ENCODE measurements at regions not wholly inside any gene's neighbourhood (a gene's known extent, or its start where the extent isn't known, plus 50 kb on each side); places are given as distances from the start of the nearest gene placed in this dataset.

DNA sequence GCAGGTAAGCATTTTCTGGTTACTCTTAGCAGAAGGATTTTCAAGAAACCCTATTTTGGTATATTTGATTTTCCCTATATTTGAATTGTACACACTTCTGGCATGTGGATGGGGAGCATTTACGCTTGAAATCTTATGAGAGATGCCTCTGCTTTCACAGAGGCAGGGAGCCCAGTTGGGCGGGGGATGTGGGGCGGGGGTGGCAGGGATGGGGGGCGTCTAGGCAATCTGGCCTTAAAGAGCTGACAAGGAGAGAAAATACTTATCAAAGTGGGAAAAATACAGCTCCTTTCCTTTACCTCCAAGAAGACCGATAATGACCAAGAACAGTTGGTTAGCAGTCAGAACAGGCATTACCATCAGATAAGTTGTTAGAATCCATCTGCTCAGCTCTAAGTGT is 79.1 kb upstream of the NUDT7 start:
- H3K4me1 ChIP-seq, result no peaks in the 10 kb centered on the region
- H3K27ac ChIP-seq, result no peak overlapping the region
- no peaks in the 10 kb centered on the region for H3K9me3 ChIP-seq
- DNase-seq (no peak), ATAC-seq (no peak)
- no peak overlapping the region for H3K4me3 ChIP-seq
- no peaks in the 10 kb centered on the region for H3K36me3 ChIP-seq
- intact Hi-C loops (cut with DNase I), result no loop called here
- TF ChIP-seq, protein P1, sequence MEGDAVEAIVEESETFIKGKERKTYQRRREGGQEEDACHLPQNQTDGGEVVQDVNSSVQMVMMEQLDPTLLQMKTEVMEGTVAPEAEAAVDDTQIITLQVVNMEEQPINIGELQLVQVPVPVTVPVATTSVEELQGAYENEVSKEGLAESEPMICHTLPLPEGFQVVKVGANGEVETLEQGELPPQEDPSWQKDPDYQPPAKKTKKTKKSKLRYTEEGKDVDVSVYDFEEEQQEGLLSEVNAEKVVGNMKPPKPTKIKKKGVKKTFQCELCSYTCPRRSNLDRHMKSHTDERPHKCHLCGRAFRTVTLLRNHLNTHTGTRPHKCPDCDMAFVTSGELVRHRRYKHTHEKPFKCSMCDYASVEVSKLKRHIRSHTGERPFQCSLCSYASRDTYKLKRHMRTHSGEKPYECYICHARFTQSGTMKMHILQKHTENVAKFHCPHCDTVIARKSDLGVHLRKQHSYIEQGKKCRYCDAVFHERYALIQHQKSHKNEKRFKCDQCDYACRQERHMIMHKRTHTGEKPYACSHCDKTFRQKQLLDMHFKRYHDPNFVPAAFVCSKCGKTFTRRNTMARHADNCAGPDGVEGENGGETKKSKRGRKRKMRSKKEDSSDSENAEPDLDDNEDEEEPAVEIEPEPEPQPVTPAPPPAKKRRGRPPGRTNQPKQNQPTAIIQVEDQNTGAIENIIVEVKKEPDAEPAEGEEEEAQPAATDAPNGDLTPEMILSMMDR (IDR thresholded peaks at IDR 0.05), result no peak
- no peaks in the 10 kb centered on the region for H3K27me3 ChIP-seq (ENCODE audit: low read depth)

DNA sequence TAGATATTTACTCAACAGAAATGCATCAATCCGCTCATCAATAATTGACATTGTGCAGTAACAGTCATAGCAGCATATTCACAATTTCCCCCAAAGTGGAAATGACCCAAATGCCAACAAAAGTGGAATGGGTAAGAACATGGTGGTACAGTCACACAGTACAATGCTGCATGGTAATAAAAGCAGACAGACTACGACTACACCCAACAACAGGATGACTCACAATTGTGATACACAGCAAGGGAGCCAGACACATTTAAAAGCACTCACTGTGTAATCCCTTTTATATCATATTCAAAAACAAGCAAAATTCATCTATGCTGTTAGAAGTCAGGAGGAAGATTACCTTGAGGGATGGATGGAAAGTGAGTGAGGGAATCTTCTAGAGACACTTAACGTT is 76.5 kb upstream of the NUDT7 start:
- intact Hi-C loops (cut with DNase I), result no loop called here
- ATAC-seq (no peak), DNase-seq (no peak)
- H3K4me1 ChIP-seq, result no peaks in the 10 kb centered on the region
- TF ChIP-seq, protein P1 (IDR thresholded peaks at IDR 0.05), result no peak
- no peaks in the 10 kb centered on the region for H3K27me3 ChIP-seq (ENCODE audit: low read depth)
- no peak overlapping the region for H3K27ac ChIP-seq
- no peaks in the 10 kb centered on the region for H3K9me3 ChIP-seq
- H3K4me3 ChIP-seq, result no peak overlapping the region
- no peaks in the 10 kb centered on the region for H3K36me3 ChIP-seq

DNA sequence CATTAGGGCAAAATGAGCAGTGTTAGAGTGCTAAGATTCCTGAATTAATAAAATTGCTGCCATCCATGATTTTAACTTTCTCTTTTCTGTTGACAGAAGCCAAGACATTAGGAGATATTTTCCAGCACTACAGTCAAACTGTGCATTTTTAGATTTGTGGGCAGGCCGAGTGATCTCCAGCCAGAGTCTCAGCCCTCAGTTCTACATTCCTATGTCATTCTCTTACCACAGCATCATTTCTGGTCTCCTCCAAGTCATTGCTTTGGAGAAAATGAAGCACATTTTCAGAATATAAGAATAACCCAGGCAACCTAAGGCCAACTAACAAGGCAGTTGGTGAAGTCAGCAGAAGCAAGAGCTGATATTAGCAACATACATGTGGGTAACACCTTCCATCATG is 74.6 kb upstream of the NUDT7 start:
- H3K9me3 ChIP-seq, result no peaks in the 10 kb centered on the region
- intact Hi-C loops (cut with DNase I), result no loop called here

DNA sequence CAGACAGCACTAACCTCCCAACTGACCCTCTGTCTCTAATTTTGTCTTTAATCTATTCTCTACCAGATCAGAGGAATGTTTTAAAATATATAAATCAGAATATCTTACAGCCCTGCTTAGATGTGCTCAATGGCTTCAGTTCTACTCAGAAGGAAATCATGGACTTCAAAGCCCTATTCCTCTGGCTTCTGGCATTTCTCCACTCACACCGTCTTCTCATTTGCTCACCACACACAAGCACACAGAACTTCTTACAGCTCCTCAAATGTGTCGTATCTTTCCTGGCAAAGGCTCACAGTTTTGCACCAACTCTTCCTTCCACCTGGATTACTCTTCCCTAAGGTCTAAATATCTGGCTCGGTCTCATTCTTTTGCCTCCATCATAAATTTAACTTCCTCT is 71.6 kb upstream of the NUDT7 start:
- H3K27ac ChIP-seq, result no peak overlapping the region
- DNase-seq (no peak), ATAC-seq (no peak)
- H3K4me1 ChIP-seq, result no peaks in the 10 kb centered on the region
- intact Hi-C loops (cut with DNase I), result no loop called here
- TF ChIP-seq, protein P1 (IDR thresholded peaks at IDR 0.05), result no peak
- no peaks in the 10 kb centered on the region for H3K9me3 ChIP-seq
- H3K27me3 ChIP-seq (ENCODE audit: low read depth), result no peaks in the 10 kb centered on the region
- H3K36me3 ChIP-seq, result no peaks in the 10 kb centered on the region
- H3K4me3 ChIP-seq, result no peak overlapping the region

More for the DNA sequence above, 74.6 kb upstream of the NUDT7 start:
- Histone ChIP-seq H3K27me3 (ENCODE audit: low read depth) (no peaks in the 10 kb centered on the region), H3K27ac (no peak overlapping the region), H3K4me3 (no peak overlapping the region), H3K4me1 (no peaks in the 10 kb centered on the region), H3K36me3 (no peaks in the 10 kb centered on the region)
- DNase-seq (no peak), ATAC-seq (no peak)
- TF ChIP-seq, protein P1 (IDR thresholded peaks at IDR 0.05), result no peak

DNA sequence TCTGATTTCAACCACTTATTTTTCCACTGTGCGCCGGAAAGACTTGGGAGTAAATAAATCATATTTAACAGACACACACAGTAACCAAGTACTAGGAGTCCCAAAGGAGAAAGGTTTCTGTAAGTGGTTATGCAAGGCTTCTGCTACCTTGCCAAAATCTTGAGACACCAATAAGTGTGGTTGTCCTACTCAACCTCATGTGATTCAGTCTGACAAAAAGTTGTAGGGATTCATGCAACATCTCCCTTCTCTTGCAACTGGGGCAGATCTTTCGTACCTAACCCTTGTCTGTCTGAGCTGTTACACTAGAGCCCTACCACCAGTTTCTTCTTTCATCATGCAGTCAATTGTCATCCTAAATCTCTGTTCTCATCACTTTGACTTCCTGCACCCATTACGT is 69.9 kb upstream of the NUDT7 start:
- TF ChIP-seq, protein P1 (IDR thresholded peaks at IDR 0.05), result no peak
- no peak for ATAC-seq
- DNase-seq, result no peak
- intact Hi-C loops (cut with DNase I), result no loop called here
- H3K4me1 ChIP-seq, result no peaks in the 10 kb centered on the region
- no peak overlapping the region for H3K27ac ChIP-seq
- H3K4me3 ChIP-seq, result no peak overlapping the region
- H3K36me3 ChIP-seq, result no peaks in the 10 kb centered on the region
- no peaks in the 10 kb centered on the region for H3K27me3 ChIP-seq (ENCODE audit: low read depth)
- no peaks in the 10 kb centered on the region for H3K9me3 ChIP-seq

DNA sequence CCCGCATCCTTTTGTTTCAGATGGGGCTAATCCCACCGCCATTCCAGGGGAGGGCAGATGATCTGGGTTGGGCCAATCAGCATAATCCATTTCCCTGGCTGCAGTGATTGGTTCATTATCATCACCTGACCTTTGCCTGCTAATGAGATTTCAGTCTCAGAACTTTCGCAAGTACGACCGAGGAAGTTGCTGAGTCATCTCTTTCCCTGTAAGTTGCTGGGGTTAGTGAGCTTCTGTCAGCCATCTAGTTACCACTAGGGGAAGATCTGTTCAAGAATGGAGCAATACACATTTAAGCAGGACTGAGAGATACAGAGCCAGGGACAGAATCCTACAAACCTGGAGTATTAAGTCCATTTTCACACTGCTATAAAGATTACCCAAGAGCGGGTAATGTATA is 65.3 kb upstream of the NUDT7 start:
- TF ChIP-seq, protein P1 (IDR thresholded peaks at IDR 0.05), result no peak
- Histone ChIP-seq H3K4me1 (no peaks in the 10 kb centered on the region), H3K27me3 (ENCODE audit: low read depth) (no peaks in the 10 kb centered on the region), H3K36me3 (no peaks in the 10 kb centered on the region), H3K9me3 (peaks cover 3% of the 10 kb centered on the region), H3K27ac (no peak overlapping the region), H3K4me3 (no peak overlapping the region)
- ATAC-seq (no peak), DNase-seq (no peak)
- intact Hi-C loops (cut with DNase I), result no loop called here

All from lower lobe of right lung (tissue), 2 donors.